ENCODE measurements at regions not wholly inside any gene's neighbourhood (a gene's known extent, or its start where the extent isn't known, plus 50 kb on each side); places are given as distances from the start of the nearest gene placed in this dataset.

DNA sequence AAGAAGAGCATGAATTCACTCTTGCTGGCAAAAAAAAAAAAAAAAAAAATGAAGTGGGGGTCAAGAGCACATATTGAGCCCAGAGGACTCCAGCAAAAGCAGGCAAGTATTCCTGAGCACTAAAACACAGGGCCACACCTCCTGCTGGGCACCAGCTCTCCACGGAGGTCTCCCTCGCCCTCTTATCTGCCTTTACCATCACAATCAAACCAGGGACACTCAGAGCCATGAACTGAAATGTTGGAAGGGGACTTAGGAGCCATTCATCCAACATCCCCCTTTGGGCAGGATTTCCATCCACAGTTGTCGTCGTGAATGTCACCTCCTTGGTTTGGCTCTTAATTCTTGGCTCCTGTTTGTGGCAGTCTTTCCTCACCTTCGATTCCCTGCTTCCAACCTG is 89.8 kb upstream of the GNAO1 start:
- H3K4me1 Mint-ChIP-seq (ENCODE audit: low read depth): no peaks in the 10 kb centered on the region
- TF ChIP-seq, protein P1, sequence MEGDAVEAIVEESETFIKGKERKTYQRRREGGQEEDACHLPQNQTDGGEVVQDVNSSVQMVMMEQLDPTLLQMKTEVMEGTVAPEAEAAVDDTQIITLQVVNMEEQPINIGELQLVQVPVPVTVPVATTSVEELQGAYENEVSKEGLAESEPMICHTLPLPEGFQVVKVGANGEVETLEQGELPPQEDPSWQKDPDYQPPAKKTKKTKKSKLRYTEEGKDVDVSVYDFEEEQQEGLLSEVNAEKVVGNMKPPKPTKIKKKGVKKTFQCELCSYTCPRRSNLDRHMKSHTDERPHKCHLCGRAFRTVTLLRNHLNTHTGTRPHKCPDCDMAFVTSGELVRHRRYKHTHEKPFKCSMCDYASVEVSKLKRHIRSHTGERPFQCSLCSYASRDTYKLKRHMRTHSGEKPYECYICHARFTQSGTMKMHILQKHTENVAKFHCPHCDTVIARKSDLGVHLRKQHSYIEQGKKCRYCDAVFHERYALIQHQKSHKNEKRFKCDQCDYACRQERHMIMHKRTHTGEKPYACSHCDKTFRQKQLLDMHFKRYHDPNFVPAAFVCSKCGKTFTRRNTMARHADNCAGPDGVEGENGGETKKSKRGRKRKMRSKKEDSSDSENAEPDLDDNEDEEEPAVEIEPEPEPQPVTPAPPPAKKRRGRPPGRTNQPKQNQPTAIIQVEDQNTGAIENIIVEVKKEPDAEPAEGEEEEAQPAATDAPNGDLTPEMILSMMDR (IDR thresholded peaks at IDR 0.05): no peak
- peaks cover 4% of the 10 kb centered on the region; the same call in 1 of the 2 replicates for H3K36me3 Mint-ChIP-seq (ENCODE audit: low read depth)
- no peak overlapping the region for H3K4me3 Mint-ChIP-seq
- no peak for DNase-seq
- peaks cover 11% of the 10 kb centered on the region for H3K9me3 Mint-ChIP-seq
- no peak overlapping the region for H3K27ac Mint-ChIP-seq
- H3K27me3 Mint-ChIP-seq (ENCODE audit: insufficient read depth): peaks cover 4% of the 10 kb centered on the region

- DNase-seq: no peak
- Mint-ChIP-seq H3K27me3 (ENCODE audit: insufficient read depth) (peaks cover 4% of the 10 kb centered on the region), H3K27ac (no peak overlapping the region), H3K36me3 (ENCODE audit: low read depth) (no peaks in the 10 kb centered on the region), H3K9me3 (no peaks in the 10 kb centered on the region), H3K4me3 (no peak overlapping the region), H3K4me1 (ENCODE audit: low read depth) (no peaks in the 10 kb centered on the region)
- TF ChIP-seq, protein P1 (IDR thresholded peaks at IDR 0.05): no peak
Measured at GRCh38 chr16:56097306-56097705, 94.0 kb upstream of the GNAO1 start.

- H3K27ac Mint-ChIP-seq: no peak overlapping the region
- H3K36me3 Mint-ChIP-seq (ENCODE audit: low read depth): no peaks in the 10 kb centered on the region
- no peak overlapping the region for H3K4me3 Mint-ChIP-seq
- H3K4me1 Mint-ChIP-seq (ENCODE audit: low read depth): no peaks in the 10 kb centered on the region
- TF ChIP-seq, protein P1 (IDR thresholded peaks at IDR 0.05): no peak
- peaks cover 6% of the 10 kb centered on the region for H3K9me3 Mint-ChIP-seq
- no peak for DNase-seq
- peaks cover 2% of the 10 kb centered on the region for H3K27me3 Mint-ChIP-seq (ENCODE audit: insufficient read depth)
Measured at GRCh38 chr16:56094231-56094630, 97.1 kb upstream of the GNAO1 start.

DNA sequence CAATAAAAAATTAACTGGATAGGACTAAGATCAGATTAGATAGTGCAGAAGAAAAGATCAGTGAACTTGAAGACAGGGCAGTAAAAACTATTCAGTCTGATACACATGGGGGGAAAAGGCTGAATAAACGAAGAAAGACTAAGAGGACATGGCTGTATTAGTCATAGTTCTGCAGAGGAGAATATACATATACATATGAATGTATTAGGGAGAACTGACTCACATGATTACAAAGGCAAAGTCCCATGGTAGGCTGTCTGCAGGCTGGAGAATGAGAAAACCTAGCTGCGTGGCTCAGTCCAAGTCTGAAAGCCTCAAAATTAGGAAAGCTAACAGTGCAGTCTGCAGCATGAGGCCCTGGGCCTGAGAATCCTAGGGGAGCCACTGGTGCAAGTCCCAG is 98.2 kb upstream of the GNAO1 start:
- no peaks in the 10 kb centered on the region for H3K4me1 Mint-ChIP-seq (ENCODE audit: low read depth)
- peaks cover 10% of the 10 kb centered on the region for H3K9me3 Mint-ChIP-seq
- H3K36me3 Mint-ChIP-seq (ENCODE audit: low read depth): no peaks in the 10 kb centered on the region
- TF ChIP-seq, protein P1 (IDR thresholded peaks at IDR 0.05): no peak
- no peaks in the 10 kb centered on the region; the same call in 1 of the 2 replicates for H3K27me3 Mint-ChIP-seq (ENCODE audit: insufficient read depth)
- no peak overlapping the region for H3K27ac Mint-ChIP-seq
- no peak for DNase-seq
- H3K4me3 Mint-ChIP-seq: no peak overlapping the region

DNA sequence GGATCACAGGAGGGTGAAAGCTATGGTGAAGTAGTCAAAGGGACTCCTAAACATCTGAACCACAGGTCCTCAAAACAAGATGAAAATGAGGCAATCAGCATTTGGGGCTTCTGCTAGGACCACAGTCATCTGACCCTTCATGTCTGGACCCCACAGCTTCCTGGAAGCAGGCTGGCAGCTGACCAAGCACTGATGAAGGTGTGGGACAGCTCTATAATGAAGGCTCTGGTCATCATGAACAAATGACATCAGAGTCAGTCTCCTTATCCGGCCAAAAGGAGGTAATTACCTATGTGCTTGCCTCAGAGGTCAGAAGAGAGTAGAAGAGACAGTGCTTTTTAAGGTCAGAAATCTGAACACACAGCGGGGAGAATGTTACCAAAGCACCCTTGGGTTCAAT is 101.2 kb upstream of the GNAO1 start:
- no peak overlapping the region for H3K4me3 Mint-ChIP-seq
- DNase-seq: no peak
- TF ChIP-seq, protein P1 (IDR thresholded peaks at IDR 0.05): no peak
- no peak overlapping the region for H3K27ac Mint-ChIP-seq
- peaks cover 27% of the 10 kb centered on the region for H3K9me3 Mint-ChIP-seq
- no peaks in the 10 kb centered on the region for H3K4me1 Mint-ChIP-seq (ENCODE audit: low read depth)
- H3K36me3 Mint-ChIP-seq (ENCODE audit: low read depth): no peaks in the 10 kb centered on the region
- no peaks in the 10 kb centered on the region; the same call in 1 of the 2 replicates for H3K27me3 Mint-ChIP-seq (ENCODE audit: insufficient read depth)

GRCh38 chr16:56087626-56088025 is 103.7 kb upstream of the GNAO1 start:
- DNase-seq: no peak
- H3K4me1 Mint-ChIP-seq (ENCODE audit: low read depth): no peaks in the 10 kb centered on the region
- no peak overlapping the region for H3K4me3 Mint-ChIP-seq
- no peak overlapping the region for H3K27ac Mint-ChIP-seq
- H3K9me3 Mint-ChIP-seq: peaks cover 37% of the 10 kb centered on the region
- no peaks in the 10 kb centered on the region for H3K36me3 Mint-ChIP-seq (ENCODE audit: low read depth)
- H3K27me3 Mint-ChIP-seq (ENCODE audit: insufficient read depth): no peaks in the 10 kb centered on the region; the same call in 1 of the 2 replicates
- TF ChIP-seq, protein P1 (IDR thresholded peaks at IDR 0.05): no peak
